DMS153 treated with DMSO at 0.1 percent for 48 hours (cell line): ENCODE measurements at regions not wholly inside any gene's neighbourhood (a gene's known extent, or its start where the extent isn't known, plus 50 kb on each side); places are given as distances from the start of the nearest gene placed in this dataset.

Experiments
- DNase-seq: peaks from one replicate; lab custom pipeline; 2025; ENCODE audit not compliant: unreplicated experiment; lab: John Stamatoyannopoulos, UW

DNA sequence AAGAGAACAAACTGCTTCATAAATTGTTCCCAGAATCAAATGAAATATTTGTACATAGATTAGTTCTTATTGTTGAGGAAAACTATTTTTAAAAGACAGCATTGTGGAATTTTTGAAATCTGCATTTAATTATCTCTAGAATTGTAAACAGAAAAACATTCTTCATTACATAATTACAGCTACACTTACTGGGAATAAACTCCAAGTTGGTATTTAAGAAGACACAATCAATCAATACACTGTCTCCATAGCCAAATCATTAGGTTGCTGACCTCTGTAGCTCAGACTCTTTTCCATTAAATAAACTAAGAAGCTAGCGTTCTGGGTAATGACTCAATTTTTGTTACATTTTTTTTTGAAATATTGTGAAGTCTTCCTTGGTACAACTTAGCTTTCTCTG, 70.2 kb upstream of the PIEZO2 start:
- no peak for DNase-seq

DNA sequence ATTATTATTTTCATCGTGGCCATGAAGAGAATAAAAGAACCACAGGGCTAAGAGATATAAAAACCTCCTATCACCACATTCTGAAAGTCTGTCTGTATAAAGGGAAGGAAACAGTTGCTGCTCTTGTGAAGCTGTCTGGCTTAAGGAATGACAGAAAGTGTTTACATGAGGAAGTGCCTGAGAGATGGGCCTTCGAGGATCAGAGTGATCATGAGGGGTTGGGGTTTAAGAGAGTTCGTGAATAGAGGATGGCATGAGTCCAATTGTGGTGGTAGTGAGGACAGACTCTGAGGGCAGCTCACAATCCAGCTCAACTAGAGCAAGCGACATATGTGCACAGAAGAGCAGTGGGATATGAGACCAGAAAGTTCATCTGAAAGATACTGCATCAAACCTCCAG, 65.8 kb upstream of the PIEZO2 start:
- no peak for DNase-seq

DNA sequence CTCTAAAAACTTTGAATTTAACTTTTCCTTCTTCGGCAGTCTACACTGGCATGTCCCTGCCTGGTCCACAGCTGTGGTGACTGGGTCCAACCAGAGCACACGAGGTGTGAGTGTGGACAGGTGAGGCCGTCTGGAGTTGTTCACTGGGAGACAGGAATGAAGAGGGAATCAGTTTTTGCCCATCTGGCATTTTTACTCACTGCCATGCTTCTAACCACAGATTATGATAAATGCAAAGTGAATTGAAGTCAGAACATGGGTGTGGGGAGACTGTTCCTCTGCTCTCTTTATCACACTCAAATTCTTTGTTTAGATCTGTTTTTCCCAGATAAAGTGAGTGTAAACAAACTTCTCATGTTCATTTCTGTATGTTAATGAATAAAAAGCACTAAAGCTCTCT, 54.7 kb upstream of the PIEZO2 start:
- no peak for DNase-seq

DNA sequence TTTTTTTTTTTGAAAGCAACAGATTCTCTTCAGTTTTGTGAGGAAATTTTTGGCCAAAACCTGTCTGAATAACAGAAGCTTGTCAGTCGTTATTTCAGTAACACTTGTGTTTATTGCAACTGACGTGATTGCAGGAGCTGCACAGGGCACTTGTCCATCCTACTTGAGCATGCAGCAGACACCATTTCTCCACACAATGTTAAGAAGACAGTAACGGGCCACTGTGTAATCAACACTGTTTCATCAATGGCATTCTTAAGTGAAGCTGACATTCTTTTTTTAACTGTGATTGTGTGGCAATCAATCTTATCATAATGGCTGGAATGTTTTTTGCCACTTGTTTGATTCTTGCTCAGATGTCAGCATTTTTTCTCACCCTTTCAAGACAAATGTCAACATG, 50.1 kb upstream of the PIEZO2 start:
- DNase-seq: no peak
